ENCODE measurements at regions not wholly inside any gene's neighbourhood (a gene's known extent, or its start where the extent isn't known, plus 50 kb on each side); places are given as distances from the start of the nearest gene placed in this dataset.

- TF ChIP-seq CTCF (IDR thresholded peaks at IDR 0.05) (no peak), POLR2A (IDR thresholded peaks at IDR 0.05) (no peak)
These were observed 195.0 kb downstream of the THBS2 start for GRCh38 chr6:169058634-169059033.
